GM13976 (cell line): ENCODE measurements at regions not wholly inside any gene's neighbourhood (a gene's known extent, or its start where the extent isn't known, plus 50 kb on each side); places are given as distances from the start of the nearest gene placed in this dataset.

Experiments
- DNase-seq: peaks from one replicate; pipeline ENCODE4 v3.0.0; 2012; ENCODE audit warnings: low spot score
- CTCF ChIP-seq: IDR thresholded peaks from 2 replicates; pipeline ENCODE4 v1.5.1; 2012; ENCODE audit warnings: borderline replicate concordance, mild to moderate bottlenecking; ENCODE audit not compliant: insufficient read depth; ENCODE audit errors: extremely low read depth, missing control alignments, control extremely low read depth
- in situ Hi-C: fragments of 300-500 bp; cut with MboI; formaldehyde crosslinking; loops from one replicate; pipeline ENCODE4 v1.12.0; 2022; ENCODE audit warnings: low sequenced_read_pairs, mixed read lengths, inconsistent platforms; ENCODE audit not compliant: unreplicated experiment

GRCh38 chr6:40227735-40228134, 293.5 kb upstream of the MOCS1 start:
- no peak for TF ChIP-seq CTCF
- no peak for DNase-seq
- in situ Hi-C loops, result no loop called here

DNA sequence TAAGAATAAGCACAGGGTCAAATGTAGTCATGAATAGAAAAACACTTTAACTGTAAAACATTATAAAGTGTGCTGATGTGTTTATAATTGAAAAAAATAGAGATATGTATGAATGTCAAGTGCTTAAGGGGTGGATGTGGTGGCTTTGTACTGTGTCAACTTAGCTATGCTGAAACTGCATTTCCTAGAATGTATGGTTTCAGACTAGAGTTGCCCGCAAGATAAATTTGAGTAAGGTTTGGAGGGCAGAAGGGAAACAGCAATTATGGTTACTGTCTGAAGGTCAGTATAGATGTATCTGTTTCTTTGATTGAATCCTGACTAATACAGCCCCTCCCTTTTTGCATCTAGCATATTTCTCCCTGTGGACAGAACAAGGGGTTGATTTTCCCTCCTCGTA, 288.1 kb upstream of the MOCS1 start:
- DNase-seq, result no peak
- no peak for TF ChIP-seq CTCF
- in situ Hi-C loops, result no loop called here

DNA sequence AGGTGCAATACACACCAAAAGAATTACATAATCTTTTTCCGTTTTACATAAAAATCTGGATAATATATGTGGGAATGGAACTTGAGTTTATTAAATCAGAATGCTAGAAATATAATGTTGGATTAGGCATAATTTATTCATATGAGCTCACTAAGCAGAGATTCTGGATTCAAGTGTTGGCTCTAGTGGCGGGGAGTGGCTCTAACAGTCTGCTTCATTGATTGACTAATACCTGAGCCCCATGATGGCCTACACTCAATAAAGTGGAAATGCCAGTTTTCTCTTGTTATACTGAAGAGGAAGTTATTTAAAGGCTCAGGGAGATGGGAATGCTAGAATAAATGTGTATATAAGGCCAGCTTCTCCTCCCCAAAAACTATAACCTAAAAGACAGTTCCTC, 285.5 kb upstream of the MOCS1 start:
- TF ChIP-seq CTCF, result no peak
- in situ Hi-C loops, result no loop called here
- DNase-seq, result no peak

GRCh38 chr6:40210628-40211056, 276.4 kb upstream of the MOCS1 start:
- TF ChIP-seq CTCF, result no peak
- in situ Hi-C loops, result no loop called here

GRCh38 chr6:40205801-40206200, 271.5 kb upstream of the MOCS1 start:
- in situ Hi-C loops, result no loop called here
- TF ChIP-seq CTCF, result no peak
- DNase-seq, result no peak

More at GRCh38 chr6:40210628-40211056, 276.4 kb upstream of the MOCS1 start:
- DNase-seq, result no peak

DNA sequence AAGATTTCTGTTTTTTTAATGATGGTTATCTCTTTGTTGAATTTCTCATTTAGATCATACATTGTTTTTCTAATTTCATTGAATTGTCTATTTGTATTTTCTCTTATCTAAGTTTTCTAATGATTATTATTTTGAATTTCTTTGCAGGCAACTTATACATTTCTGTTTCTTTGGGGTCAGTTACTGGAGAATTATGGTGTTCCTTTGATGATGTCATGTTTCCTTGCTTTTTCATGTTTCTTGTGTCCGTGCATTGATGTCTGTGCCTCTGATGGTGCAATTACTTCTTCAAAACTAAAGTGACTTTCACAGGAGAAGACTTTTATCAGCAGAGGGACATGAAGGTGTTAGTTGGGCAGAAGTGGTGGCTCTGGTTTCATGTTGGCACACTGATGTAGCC, 270.7 kb upstream of the MOCS1 start:
- no peak for DNase-seq
- TF ChIP-seq CTCF, result no peak
- in situ Hi-C loops, result no loop called here

- no peak for DNase-seq
- TF ChIP-seq CTCF, result no peak
- in situ Hi-C loops, result no loop called here
Measured at GRCh38 chr6:40197371-40197770, 263.1 kb upstream of the MOCS1 start.
